VCaP (cell line): ENCODE measurements at regions not wholly inside any gene's neighbourhood (a gene's known extent, or its start where the extent isn't known, plus 50 kb on each side); places are given as distances from the start of the nearest gene placed in this dataset.
"Not testable (repeated sequence)": the region's sequence is repeated elsewhere in the genome, so short reads cannot be mapped to it uniquely, and the experiment has no call there.

Experiments used
- H3K27ac ChIP-seq: fragments of 450-650 bp; 2 replicates; pipeline ENCODE4 v1.5.1; 2017
- TF ChIP-seq, protein P1 (sequence below): fragments of 450-650 bp; conservative IDR thresholded peaks from 2 replicates; pipeline ENCODE4 v1.5.1; 2017; ENCODE audit warnings: mild to moderate bottlenecking, moderate library complexity

DNA sequence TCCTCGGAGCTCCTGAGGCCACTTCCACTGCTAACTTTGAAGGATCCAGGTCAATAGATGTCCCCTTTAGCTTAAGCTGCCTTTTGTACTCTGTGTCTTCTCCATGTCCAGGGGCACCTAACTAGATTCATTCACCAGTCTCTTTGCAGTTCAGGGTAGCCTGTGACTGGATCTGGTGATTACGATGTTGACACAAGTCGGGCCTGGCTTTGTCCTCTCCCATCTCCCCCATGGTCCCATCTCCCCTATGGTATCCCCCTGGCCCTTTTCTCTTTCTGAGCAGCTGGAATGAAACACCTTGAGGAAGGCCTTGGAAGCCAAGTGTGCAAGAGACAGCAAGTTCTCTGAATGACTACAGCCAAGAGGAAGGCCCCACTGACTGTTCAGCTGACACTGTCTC is 417.9 kb upstream of the SMIM21 start:
- no peak overlapping the region for H3K27ac ChIP-seq
- TF ChIP-seq, protein P1, sequence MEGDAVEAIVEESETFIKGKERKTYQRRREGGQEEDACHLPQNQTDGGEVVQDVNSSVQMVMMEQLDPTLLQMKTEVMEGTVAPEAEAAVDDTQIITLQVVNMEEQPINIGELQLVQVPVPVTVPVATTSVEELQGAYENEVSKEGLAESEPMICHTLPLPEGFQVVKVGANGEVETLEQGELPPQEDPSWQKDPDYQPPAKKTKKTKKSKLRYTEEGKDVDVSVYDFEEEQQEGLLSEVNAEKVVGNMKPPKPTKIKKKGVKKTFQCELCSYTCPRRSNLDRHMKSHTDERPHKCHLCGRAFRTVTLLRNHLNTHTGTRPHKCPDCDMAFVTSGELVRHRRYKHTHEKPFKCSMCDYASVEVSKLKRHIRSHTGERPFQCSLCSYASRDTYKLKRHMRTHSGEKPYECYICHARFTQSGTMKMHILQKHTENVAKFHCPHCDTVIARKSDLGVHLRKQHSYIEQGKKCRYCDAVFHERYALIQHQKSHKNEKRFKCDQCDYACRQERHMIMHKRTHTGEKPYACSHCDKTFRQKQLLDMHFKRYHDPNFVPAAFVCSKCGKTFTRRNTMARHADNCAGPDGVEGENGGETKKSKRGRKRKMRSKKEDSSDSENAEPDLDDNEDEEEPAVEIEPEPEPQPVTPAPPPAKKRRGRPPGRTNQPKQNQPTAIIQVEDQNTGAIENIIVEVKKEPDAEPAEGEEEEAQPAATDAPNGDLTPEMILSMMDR = no peak

DNA sequence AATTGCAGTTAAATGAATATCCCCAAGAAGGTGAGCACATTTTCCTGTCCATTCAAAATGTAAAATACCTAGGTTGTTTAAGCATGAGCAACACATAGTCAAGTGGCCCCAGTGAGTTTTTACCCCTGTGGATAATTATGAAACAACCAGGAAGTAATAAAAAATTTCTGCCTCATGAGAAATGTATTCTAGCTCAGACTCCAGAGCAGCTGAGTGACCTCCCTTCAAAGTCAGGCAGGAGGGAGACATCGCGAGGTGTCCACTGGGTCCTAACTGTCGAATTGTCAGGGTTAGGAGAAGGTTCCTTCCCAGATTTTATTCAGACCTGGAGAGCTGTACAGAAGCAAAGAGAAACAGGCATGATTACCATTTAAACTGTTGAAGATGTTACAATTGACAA is 416.6 kb upstream of the SMIM21 start:
- TF ChIP-seq, protein P1 = no peak
- H3K27ac ChIP-seq = no peak overlapping the region

DNA sequence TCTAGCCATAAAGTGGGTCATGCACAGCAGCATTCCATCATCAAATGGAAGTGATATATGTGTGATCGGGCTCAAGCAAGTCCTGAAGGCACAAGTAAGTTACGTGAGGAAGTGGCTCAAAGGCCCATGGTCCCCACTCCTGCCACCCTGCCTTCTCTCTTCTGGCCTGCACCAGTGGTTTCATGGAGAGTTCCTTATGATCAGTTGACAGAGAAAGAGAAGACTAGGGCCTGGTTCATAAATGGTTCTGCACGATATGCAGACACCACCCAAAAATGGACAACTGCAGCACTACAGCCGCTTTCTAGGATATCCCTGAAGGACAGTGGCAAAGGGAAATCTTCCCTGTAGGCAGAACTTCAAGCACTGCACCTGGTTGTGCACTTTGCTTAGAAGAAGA is 412.6 kb upstream of the SMIM21 start:
- no peak overlapping the region for H3K27ac ChIP-seq
- TF ChIP-seq, protein P1 = no peak

DNA sequence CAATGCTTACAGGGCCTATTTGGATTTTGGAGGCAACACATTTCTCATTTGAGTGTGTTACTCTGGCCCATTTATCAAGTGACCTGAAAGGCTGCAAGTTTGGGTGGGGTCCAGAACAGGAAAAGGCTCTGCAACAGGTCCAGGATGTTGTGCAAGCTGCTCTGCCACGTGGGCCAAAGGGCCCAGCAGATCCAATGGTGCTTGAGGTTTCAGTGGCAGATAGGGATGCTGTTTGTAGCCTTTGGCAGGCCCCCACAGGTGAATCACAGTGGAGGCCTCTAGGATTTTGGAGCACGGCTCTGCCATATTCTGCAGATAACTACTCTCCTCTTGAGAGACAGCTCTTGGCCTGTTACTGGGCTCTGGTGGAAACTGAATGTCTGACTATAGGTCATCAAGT is 412.2 kb upstream of the SMIM21 start:
- not testable (repeated sequence) for H3K27ac ChIP-seq

DNA sequence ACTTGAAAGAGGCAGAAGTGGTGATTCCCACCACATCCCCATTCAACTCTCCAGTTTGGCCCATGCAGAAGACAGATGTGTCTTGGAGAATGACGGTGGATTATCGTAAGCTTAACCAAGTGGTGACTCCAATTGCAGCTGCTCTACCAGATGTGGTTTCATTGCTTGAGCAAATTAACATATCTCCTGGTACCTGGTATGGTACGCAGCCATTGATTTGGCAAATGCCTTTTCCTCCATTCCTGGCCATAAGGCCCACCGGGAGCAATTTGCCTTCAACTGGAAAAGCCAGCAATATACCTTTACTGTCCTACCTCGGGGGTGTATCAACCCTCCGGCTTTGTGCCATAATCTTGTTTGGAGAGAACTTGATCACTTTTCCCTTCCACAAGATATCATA is 411.5 kb upstream of the SMIM21 start:
- TF ChIP-seq, protein P1 = no peak
- H3K27ac ChIP-seq = no peak overlapping the region

DNA sequence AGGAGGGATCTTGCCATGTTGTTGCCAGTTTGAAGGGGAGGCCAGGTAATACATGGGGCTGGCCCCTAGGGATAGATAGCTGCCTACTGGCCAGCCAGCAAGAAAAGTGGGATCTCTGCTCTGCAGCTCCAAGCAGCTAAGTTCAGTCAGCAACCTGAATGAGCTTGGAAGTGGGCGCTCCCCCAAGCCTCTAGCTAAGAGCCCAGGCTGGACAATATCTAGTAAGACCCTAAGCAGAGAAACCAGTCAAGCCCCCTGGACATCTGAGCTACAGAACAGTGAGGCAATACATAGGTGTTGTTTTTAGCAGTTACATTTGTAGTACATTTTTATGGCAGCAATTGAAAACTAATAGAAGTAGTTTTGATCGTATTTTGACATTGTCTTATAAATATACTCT is 409.8 kb upstream of the SMIM21 start:
- TF ChIP-seq, protein P1 = no peak
- H3K27ac ChIP-seq = no peak overlapping the region

DNA sequence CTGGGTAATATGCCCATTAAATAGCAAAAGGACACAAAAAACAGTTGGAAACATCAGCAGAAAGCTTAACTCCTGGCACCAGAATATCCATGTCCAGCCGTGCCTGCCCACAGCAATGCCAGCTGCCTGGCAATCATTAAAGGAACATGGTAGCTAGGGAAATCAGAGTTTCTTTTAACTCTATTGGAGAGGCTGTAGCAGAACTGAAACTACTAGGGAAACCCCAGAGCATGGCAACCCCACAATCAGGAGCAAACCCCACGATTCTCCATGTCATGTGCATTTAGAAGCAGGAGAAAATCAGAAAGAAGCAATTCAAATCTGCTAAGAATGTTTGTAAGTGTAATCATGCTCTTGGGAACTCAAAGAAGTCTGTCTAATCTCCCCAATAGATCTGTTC is 409.0 kb upstream of the SMIM21 start:
- TF ChIP-seq, protein P1 = no peak
- H3K27ac ChIP-seq = no peak overlapping the region

DNA sequence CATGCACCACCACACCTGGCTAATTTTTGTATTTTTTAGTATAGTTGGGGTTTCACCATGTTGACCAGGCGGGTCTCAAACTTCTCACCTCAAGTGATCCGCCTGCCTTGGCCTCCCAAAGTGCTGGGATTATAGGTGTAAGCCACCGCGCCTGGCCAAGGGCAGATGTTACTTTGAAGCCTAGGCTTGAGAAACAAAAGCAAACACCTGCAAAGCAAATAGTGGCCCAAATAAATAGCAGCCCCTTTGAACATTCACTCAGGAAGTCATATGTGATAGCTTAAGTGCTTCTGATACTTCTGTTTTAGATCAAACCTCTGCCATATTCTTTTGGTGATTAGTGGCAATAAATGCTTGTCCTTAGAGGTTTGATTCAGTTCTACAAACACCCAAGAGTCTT is 404.5 kb upstream of the SMIM21 start:
- TF ChIP-seq, protein P1 = no peak

More for the DNA sequence above, 404.5 kb upstream of the SMIM21 start:
- H3K27ac ChIP-seq = no peak overlapping the region
